ENCODE measurements at regions not wholly inside any gene's neighbourhood (a gene's known extent, or its start where the extent isn't known, plus 50 kb on each side); places are given as distances from the start of the nearest gene placed in this dataset.

- Mint-ChIP-seq H3K4me3 (no peak overlapping the region), H3K36me3 (no peaks in the 10 kb centered on the region), H3K4me1 (no peaks in the 10 kb centered on the region), H3K27me3 (ENCODE audit: low read depth in 3 of 3) (peaks cover 2 to 6% (median 4%) of the 10 kb centered on the region in 3 donors), H3K27ac (no peak overlapping the region), H3K9me3 (peaks cover 0 to 2% (median 0%) of the 10 kb centered on the region in 6 donors)
- no peak for DNase-seq
Measured at GRCh38 chr20:4095639-4096038, 53.0 kb upstream of the SMOX start.

DNA sequence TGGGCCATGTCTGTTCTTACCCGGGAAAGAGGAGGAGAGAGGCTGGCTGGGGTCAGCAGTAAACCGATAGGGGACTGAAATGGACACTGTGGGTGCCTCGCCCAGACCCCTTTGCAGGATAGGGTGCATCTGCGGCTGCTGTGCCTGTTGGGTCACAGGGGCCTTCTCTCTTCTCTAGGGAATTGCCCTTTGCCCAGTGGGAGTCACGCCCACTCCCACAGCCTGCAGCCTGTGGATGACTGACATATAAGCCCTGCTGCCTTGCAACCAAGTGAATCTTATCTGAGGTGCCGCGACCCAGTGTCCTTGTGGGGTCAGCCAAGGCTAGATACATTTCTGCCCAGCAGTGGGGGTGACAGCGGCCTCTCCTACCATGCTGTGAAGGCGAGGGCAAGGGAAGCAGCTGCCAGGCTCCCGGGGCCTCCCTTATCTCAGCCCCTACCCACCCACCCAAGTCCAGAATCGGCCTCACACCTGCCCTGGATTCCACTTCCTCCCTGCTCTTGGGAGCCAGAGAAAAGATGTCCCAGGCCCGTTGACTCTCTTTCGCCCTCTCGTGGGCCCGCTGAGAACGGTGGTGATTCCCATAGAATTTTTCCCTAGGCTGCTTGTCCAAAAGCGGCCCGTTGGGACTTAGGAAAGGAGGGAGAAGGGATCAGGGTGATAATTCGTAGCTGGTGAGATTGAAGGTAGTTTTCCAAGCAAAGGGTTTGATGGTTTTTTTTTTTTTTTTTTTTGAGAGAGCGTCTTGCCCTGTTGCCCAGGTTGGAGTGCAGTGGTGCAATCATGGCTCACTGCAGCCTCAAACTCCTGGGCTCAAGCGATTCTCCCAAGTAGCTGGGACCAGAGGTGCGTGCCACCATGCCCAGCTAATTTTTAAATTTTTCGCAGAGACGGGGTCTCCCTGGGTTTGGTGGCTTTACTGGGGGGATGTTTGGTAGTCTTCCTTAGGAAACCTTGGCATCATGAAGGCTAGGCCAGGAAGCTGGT is 56.8 kb upstream of the SMOX start:
- Mint-ChIP-seq H3K4me1 (no peaks in the 10 kb centered on the region), H3K27me3 (ENCODE audit: low read depth in 3 of 3) (peaks cover 2 to 7% (median 6%) of the 10 kb centered on the region in 3 donors), H3K4me3 (no peak overlapping the region)

GRCh38 chr20:4090756-4091489 is 57.7 kb upstream of the SMOX start:
- H3K9me3 Mint-ChIP-seq, result peaks cover 0 to 2% (median 0%) of the 10 kb centered on the region in 6 donors
- no peak overlapping the region for H3K27ac Mint-ChIP-seq
- no peaks in the 10 kb centered on the region for H3K36me3 Mint-ChIP-seq
- no peaks in the 10 kb centered on the region for H3K4me1 Mint-ChIP-seq
- no peak overlapping the region for H3K4me3 Mint-ChIP-seq
- peaks cover 2 to 9% (median 7%) of the 10 kb centered on the region in 3 donors for H3K27me3 Mint-ChIP-seq (ENCODE audit: low read depth in 3 of 3)
- no peak for DNase-seq

More for the DNA sequence above, 56.8 kb upstream of the SMOX start:
- DNase-seq, result no peak
- Mint-ChIP-seq H3K36me3 (no peaks in the 10 kb centered on the region), H3K9me3 (peaks cover 0 to 2% (median 0%) of the 10 kb centered on the region in 6 donors), H3K27ac (no peak overlapping the region)

- H3K36me3 Mint-ChIP-seq, result no peaks in the 10 kb centered on the region
- DNase-seq, result no peak
- H3K27ac Mint-ChIP-seq, result peak overlapping the region in 1 of 6 donors; percentile 46
- H3K4me3 Mint-ChIP-seq, result no peak overlapping the region
- peaks cover 4 to 8% (median 5%) of the 10 kb centered on the region in 3 donors for H3K27me3 Mint-ChIP-seq (ENCODE audit: low read depth in 3 of 3)
- peaks cover 8% of the 10 kb centered on the region in 2 donors for H3K4me1 Mint-ChIP-seq
- no peaks in the 10 kb centered on the region for H3K9me3 Mint-ChIP-seq
Measured at GRCh38 chr20:4089756-4090487, 58.7 kb upstream of the SMOX start.

- H3K4me3 Mint-ChIP-seq, result no peak overlapping the region
- no peak for DNase-seq
- H3K36me3 Mint-ChIP-seq, result no peaks in the 10 kb centered on the region
- H3K27ac Mint-ChIP-seq, result no peak overlapping the region
- peaks cover 14 to 17% of the 10 kb centered on the region in 2 donors for H3K4me1 Mint-ChIP-seq
- H3K9me3 Mint-ChIP-seq, result no peaks in the 10 kb centered on the region
- H3K27me3 Mint-ChIP-seq (ENCODE audit: low read depth in 3 of 3), result peaks cover 4 to 11% (median 5%) of the 10 kb centered on the region in 3 donors
Measured at GRCh38 chr20:4088766-4089165, 59.9 kb upstream of the SMOX start.

DNA sequence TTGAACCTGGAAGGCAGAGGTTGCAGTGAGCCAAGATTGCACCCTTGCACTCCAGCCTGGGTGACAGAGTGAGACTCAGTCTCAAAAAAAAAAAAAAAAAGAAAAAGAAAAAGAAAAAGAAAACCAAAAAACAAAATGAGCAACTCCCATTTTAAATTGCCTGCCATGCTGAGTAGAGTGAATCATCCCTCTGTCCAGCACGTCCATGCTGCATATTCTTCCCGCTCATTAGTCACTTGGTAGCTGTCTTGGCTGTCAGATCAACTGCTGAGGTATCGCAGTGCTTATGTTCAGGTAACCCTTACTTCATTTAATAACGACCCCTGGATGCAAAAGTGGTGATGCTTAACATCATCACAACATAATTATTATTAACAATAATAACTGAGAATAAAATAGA is 60.7 kb upstream of the SMOX start:
- no peak for DNase-seq
- Mint-ChIP-seq H3K27ac (no peak overlapping the region), H3K9me3 (no peaks in the 10 kb centered on the region), H3K36me3 (no peaks in the 10 kb centered on the region), H3K4me1 (peaks cover 19 to 24% of the 10 kb centered on the region in 2 donors), H3K27me3 (ENCODE audit: low read depth in 3 of 3) (peaks cover 4 to 12% (median 5%) of the 10 kb centered on the region in 3 donors), H3K4me3 (no peak overlapping the region)

DNA sequence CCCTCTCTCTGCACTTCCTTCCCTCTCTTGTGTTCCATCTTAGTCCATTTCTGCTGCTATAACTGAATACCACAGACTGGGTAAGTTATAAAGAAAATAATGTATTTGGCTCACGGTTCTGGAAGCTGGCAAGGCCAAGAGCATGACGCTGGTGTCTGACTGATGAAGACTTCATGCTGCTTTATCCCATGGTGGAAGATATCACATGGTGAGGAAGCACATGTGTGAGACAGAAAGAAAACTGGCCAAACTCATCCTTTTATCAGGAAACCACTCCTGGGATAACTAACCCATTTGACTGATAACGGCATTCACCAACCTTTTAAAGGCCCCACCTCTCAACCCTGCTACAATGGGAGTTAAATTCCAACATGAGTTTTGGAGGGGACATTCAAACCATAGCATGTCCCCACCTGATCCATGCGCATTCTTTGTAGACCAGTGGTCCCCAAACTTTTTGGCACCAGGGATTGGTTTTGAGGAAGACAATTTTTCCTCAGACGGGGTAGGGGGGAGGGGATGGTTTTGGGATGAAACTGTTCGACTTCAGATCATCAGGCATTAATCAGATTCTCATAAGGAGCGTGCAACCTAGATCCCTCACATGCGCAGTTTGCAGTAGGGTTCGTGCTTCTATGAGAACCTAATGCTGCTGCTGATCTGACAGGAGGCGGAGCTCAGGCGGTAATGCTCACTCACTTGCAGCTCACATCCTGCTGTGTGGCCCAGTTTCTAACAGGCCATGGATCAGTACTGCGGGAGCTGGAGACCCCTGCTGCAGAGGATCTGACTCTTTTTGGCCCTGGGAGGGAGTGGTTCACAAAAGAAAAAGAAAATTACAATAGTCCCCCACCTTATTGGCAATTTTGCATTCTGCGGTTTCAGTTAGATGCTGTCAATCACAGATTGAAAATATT is 61.6 kb upstream of the SMOX start:
- Mint-ChIP-seq H3K27me3 (ENCODE audit: low read depth in 3 of 3) (peaks cover 3 to 17% (median 9%) of the 10 kb centered on the region in 3 donors), H3K36me3 (peaks cover 0 to 4% (median 3%) of the 10 kb centered on the region in 3 donors), H3K4me1 (peaks cover 27 to 33% of the 10 kb centered on the region in 2 donors), H3K4me3 (no peak overlapping the region), H3K9me3 (peaks cover 0 to 3% (median 0%) of the 10 kb centered on the region in 6 donors), H3K27ac (no peak overlapping the region)
- DNase-seq, result no peak

DNA sequence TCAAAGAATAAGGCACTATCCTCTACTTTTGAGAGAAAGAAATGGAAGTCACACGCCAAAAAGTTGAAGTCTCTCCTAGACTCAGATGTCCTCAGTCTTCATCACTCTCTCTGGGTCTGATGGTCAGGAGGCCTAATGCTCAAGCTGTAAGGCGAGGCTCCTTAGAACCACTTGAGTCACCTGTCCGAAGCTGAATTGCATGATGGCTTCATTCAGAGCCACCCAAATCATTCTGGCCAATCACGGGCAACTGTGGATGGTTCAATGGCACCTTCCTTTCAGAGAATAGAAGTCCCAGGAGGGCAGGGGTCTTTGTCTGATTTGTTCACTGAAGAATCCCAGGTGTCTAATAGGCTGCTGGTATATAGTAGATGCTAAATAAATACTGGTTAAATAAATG is 63.9 kb upstream of the SMOX start:
- no peak for DNase-seq
- Mint-ChIP-seq H3K4me1 (peaks cover 31 to 35% of the 10 kb centered on the region in 2 donors), H3K36me3 (peaks cover 0 to 8% (median 4%) of the 10 kb centered on the region in 3 donors), H3K27me3 (ENCODE audit: low read depth in 3 of 3) (peaks cover 3 to 17% (median 8%) of the 10 kb centered on the region in 3 donors), H3K9me3 (peaks cover 0 to 7% (median 0%) of the 10 kb centered on the region in 6 donors), H3K27ac (no peak overlapping the region), H3K4me3 (no peak overlapping the region)

DNA sequence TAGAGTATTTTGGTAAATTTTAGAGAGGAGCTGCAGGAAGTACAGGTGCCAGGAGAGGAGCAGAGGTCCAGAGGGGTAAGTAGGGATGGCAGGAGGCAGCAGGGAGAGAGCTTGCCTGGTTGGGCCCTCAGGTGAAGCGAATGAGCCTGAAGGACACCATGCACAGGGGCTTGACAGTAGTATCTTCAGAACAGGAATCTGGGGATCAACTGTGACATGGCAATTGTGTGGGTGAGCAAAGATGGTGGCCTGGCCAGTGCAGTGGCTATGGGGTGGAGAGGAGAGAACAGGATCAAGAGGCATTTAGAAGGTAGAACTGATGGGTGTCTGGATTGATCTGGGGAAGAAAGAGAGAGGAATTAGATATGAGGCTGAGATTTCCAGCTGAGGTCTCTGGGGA is 64.5 kb upstream of the SMOX start:
- H3K27me3 Mint-ChIP-seq (ENCODE audit: low read depth in 3 of 3), result peaks cover 3 to 17% (median 8%) of the 10 kb centered on the region in 3 donors
- H3K27ac Mint-ChIP-seq, result peak overlapping the region in 2 of 6 donors; percentile 6 to 76
- peaks cover 0 to 8% (median 4%) of the 10 kb centered on the region in 3 donors for H3K36me3 Mint-ChIP-seq
- H3K9me3 Mint-ChIP-seq, result peaks cover 0 to 7% (median 0%) of the 10 kb centered on the region in 6 donors
- H3K4me1 Mint-ChIP-seq, result peaks cover 31 to 35% of the 10 kb centered on the region in 2 donors
- H3K4me3 Mint-ChIP-seq, result peak overlapping the region in 1 of 5 donors; percentile 5
- no peak for DNase-seq

GRCh38 chr20:4083098-4083865 is 65.3 kb upstream of the SMOX start:
- H3K9me3 Mint-ChIP-seq, result peaks cover 0 to 7% (median 0%) of the 10 kb centered on the region in 6 donors
- H3K36me3 Mint-ChIP-seq, result peaks cover 0 to 8% (median 4%) of the 10 kb centered on the region in 3 donors
- peaks cover 31 to 35% of the 10 kb centered on the region in 2 donors for H3K4me1 Mint-ChIP-seq
- H3K4me3 Mint-ChIP-seq, result peak overlapping the region in 4 of 5 donors; percentile 34 to 58 (median 54)
- peaks cover 3 to 17% (median 5%) of the 10 kb centered on the region in 3 donors for H3K27me3 Mint-ChIP-seq (ENCODE audit: low read depth in 3 of 3)
- H3K27ac Mint-ChIP-seq, result peak overlapping the region in 1 of 6 donors; percentile 57
- no peak for DNase-seq

DNA sequence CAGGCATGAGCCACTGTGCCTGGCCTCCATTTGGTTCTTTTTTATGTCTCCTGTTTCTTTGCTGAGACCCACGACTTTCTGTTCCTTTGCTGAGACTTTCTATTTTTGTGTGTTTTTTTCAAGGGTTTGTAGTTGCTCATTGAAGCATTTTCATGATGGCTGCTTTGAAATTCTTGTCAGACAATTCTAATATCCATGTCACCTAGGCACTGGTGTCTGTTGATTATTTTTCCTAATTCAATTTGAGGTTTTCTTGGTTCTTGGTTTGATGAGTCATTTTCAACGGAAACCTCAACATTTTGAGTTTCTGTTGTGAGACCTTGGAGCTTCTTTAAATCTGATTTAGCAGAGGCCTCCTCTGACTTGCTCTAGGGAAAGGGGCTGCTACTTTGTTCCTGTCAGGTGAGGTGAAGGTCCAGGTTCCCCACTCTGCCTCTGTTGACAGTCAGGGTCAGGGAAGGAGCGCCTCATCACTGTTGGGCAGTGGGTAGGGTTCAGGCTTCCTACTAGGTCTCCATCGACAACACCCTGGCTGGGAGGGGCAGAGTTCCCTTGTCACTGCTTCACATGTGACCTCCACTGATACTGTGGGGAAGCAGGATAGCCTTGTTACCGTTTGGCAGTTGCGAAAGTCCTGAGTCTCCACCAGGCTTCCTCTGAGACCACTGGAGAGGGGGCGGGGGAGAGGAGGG is 66.1 kb upstream of the SMOX start:
- Mint-ChIP-seq H3K36me3 (peaks cover 0 to 8% (median 4%) of the 10 kb centered on the region in 3 donors), H3K27me3 (ENCODE audit: low read depth in 3 of 3) (peaks cover 3 to 17% (median 4%) of the 10 kb centered on the region in 3 donors), H3K27ac (peak overlapping the region; percentile 15 to 85 (median 60)), H3K4me3 (peak overlapping the region; percentile 44 to 76 (median 65)), H3K4me1 (peaks cover 31 to 35% of the 10 kb centered on the region in 2 donors), H3K9me3 (peaks cover 0 to 7% (median 0%) of the 10 kb centered on the region in 6 donors)
- peak; percentile 24 to 54 (median 51) for DNase-seq

All from immature natural killer cell (primary cell).